ENCODE measurements at regions not wholly inside any gene's neighbourhood (a gene's known extent, or its start where the extent isn't known, plus 50 kb on each side); places are given as distances from the start of the nearest gene placed in this dataset.
"Not testable (repeated sequence)": the region's sequence is repeated elsewhere in the genome, so short reads cannot be mapped to it uniquely, and the experiment has no call there.

- not testable (repeated sequence) for TF ChIP-seq EP300, CTCF (IDR thresholded peaks at IDR 0.05)
These were observed 100.3 kb upstream of the ZC3H15 start for GRCh38 chr2:186385638-186386201.
